HCT116 (cell line): ENCODE measurements at regions not wholly inside any gene's neighbourhood (a gene's known extent, or its start where the extent isn't known, plus 50 kb on each side); places are given as distances from the start of the nearest gene placed in this dataset.

Experiments
- ATAC-seq: fragments of 200-7000 bp; cut with Tn5 transposase; 2 replicates; pipeline ENCODE4 v1.9.1; 2020; ENCODE audit warnings: mild to moderate bottlenecking, moderate library complexity
- BruUV-seq: library from RNA; stranded (reverse); fragments of 400-500 nt; replicated peaks from 2 replicates; lab custom pipeline; 2021; lab: Mats Ljungman, UMichigan
- CTCF ChIA-PET: fragments of 300-600 bp; sonication (Branson Sonifier 250); formaldehyde crosslinking; loops from one replicate; lab custom pipeline; 2021; ENCODE audit warnings: antibody characterized with exemption; lab: Charles Lee
- POLR2A ChIA-PET: fragments of 300-600, 350-600 bp; sonication (Branson Sonifier 250); formaldehyde crosslinking; loops from one replicate; lab custom pipeline; 2021; ENCODE audit warnings: antibody characterized with exemption; lab: Charles Lee
- RAD21 ChIA-PET, 2 experiments: fragments of 300-600 bp; sonication (Branson Sonifier 250); formaldehyde crosslinking; loops; one replicate each; lab custom pipeline; 2023; ENCODE audit warnings: low total read pairs in 2 of 2; ENCODE audit not compliant: uncharacterized antibody in 2 of 2, unreplicated experiment in 2 of 2, low non-redundant PET in 1 of 2; lab: Charles Lee
- DNase-seq: peaks from one replicate; pipeline ENCODE4 v3.0.0-alpha.2; 2010; ENCODE audit warnings: low read depth, low spot score
- H2AFZ ChIP-seq: fragments of 200-600 bp; shearing (Covaris generic), sonication (generic); 2 replicates; pipeline ENCODE4 v1.6.1; 2017; ENCODE audit warnings: low read depth, mixed run types, mixed read lengths, antibody characterized with exemption, low read length; ENCODE audit not compliant: poor library complexity, severe bottlenecking
- H3K27ac ChIP-seq: 2 replicates; pipeline ENCODE4 v1.5.1; 2012; ENCODE audit warnings: low read depth, low read length
- H3K27me3 ChIP-seq: fragments of 200-600 bp; sonication (generic); 2 replicates; pipeline ENCODE4 v1.6.1; 2016; ENCODE audit warnings: mixed run types, low read length, mixed read lengths; ENCODE audit not compliant: insufficient read depth
- H3K36me3 ChIP-seq, 2 experiments: fragments of 200-500 bp in 1 of 2; fragments of 200-600 bp in 1 of 2; sonication (Bioruptor generic) in 1 of 2; sonication (generic) in 1 of 2; 2 replicates each; pipeline versions ENCODE4 v1.5.1 to v1.6.1; 2014 to 2016; ENCODE audit warnings: low read length in 2 of 2, inconsistent platforms in 1 of 2, mixed read lengths in 1 of 2, mixed run types in 1 of 2; ENCODE audit not compliant: insufficient read depth in 2 of 2, control insufficient read depth in 1 of 2
- H3K4me1 ChIP-seq, 2 experiments: fragments of 200-600 bp in 1 of 2; sonication (generic) in 1 of 2; 2 replicates each; pipeline versions ENCODE4 v1.5.1 to v1.6.1; 2012 to 2017; ENCODE audit warnings: low read length in 2 of 2, inconsistent platforms in 1 of 2, mild to moderate bottlenecking in 1 of 2, mixed read lengths in 1 of 2, mixed run types in 1 of 2, moderate library complexity in 1 of 2; ENCODE audit not compliant: insufficient read depth in 2 of 2, control insufficient read depth in 1 of 2
- H3K4me2 ChIP-seq: fragments of 200-600 bp; sonication (generic); 2 replicates; pipeline ENCODE4 v1.6.1; 2017; ENCODE audit warnings: mixed run types, low read length, mixed read lengths
- H3K4me3 ChIP-seq, 2 experiments: fragments of 200-600 bp in 1 of 2; sonication (generic) in 1 of 2; replicated peaks in 1 of 2; 2 replicates each; pipeline ENCODE4 v1.5.1; 2011 to 2016; ENCODE audit warnings: low read length in 2 of 2, control low read depth in 1 of 2, low read depth in 1 of 2, mild to moderate bottlenecking in 1 of 2, mixed read lengths in 1 of 2, mixed run types in 1 of 2
- H3K79me2 ChIP-seq: fragments of 200-600 bp; sonication (generic); 2 replicates; pipeline ENCODE4 v1.6.1; 2017; ENCODE audit warnings: mild to moderate bottlenecking, mixed run types, low read length, moderate library complexity, mixed read lengths; ENCODE audit not compliant: insufficient read depth
- H3K9ac ChIP-seq: fragments of 200-600 bp; sonication (generic); 2 replicates; pipeline ENCODE4 v1.6.1; 2016; ENCODE audit warnings: low read length, mixed read lengths
- H3K9me2 ChIP-seq: fragments of 200-600 bp; sonication (generic), shearing (Covaris generic); 2 replicates; pipeline ENCODE4 v1.6.1; 2017; ENCODE audit warnings: mixed run types, mild to moderate bottlenecking, moderate library complexity; ENCODE audit not compliant: insufficient read depth
- H3K9me3 ChIP-seq, 2 experiments: fragments of 200-500 bp in 1 of 2; fragments of 200-600 bp in 1 of 2; sonication (Bioruptor generic) in 1 of 2; sonication (generic) in 1 of 2; 2 replicates each; pipeline ENCODE4 v1.6.1; 2014 to 2017; ENCODE audit warnings: low read length in 2 of 2, mixed read lengths in 2 of 2, inconsistent platforms in 1 of 2, low read depth in 1 of 2, mild to moderate bottlenecking in 1 of 2, mixed run types in 1 of 2, moderate library complexity in 1 of 2; ENCODE audit not compliant: control insufficient read depth in 1 of 2, insufficient read depth in 1 of 2
- H4K20me1 ChIP-seq: fragments of 200-600 bp; sonication (generic), shearing (Covaris generic); 2 replicates; pipeline ENCODE4 v1.6.1; 2017; ENCODE audit warnings: mixed run types, mild to moderate bottlenecking, moderate library complexity; ENCODE audit not compliant: insufficient read depth
- CBX3 ChIP-seq: IDR thresholded peaks from 2 replicates; pipeline ENCODE4 v1.6.1; 2012; ENCODE audit warnings: low read depth
- CEBPB ChIP-seq: IDR thresholded peaks from 2 replicates; pipeline ENCODE4 v1.6.1; 2012; ENCODE audit warnings: low read depth
- EGR1 ChIP-seq: IDR thresholded peaks from 2 replicates; pipeline ENCODE4 v1.6.1; 2012; ENCODE audit warnings: low read depth
- ELF1 ChIP-seq: IDR thresholded peaks from 2 replicates; pipeline ENCODE4 v1.6.1; 2012; ENCODE audit warnings: low read depth, borderline replicate concordance
- EZH2 ChIP-seq: fragments of 200-600 bp; sonication (generic); IDR thresholded peaks from 2 replicates; pipeline ENCODE4 v1.6.1; 2017; ENCODE audit warnings: antibody characterized with exemption, mixed run types
- EZH2phosphoT487 ChIP-seq: fragments of 200-600 bp; IDR thresholded peaks from 2 replicates; pipeline ENCODE4 v1.6.1; 2018; ENCODE audit warnings: antibody characterized with exemption, borderline replicate concordance
- FOSL1 ChIP-seq: IDR thresholded peaks from 2 replicates; pipeline ENCODE4 v1.6.1; 2012; ENCODE audit warnings: low read depth
- JUND ChIP-seq: IDR thresholded peaks from 2 replicates; pipeline ENCODE4 v1.6.1; 2012
- POLR2A ChIP-seq: IDR thresholded peaks from 2 replicates; pipeline ENCODE4 v1.7.0; 2011; ENCODE audit warnings: borderline replicate concordance; ENCODE audit not compliant: insufficient read depth, insufficient read length; ENCODE audit errors: extremely low read depth
- RAD21 ChIP-seq: IDR thresholded peaks from 2 replicates; pipeline ENCODE4 v1.6.1; 2012; ENCODE audit warnings: low read depth, mild to moderate bottlenecking
- SIN3A ChIP-seq: IDR thresholded peaks from 2 replicates; pipeline ENCODE4 v1.6.1; 2012; ENCODE audit warnings: low read depth
- SRF ChIP-seq: IDR thresholded peaks from 2 replicates; pipeline ENCODE4 v1.6.1; 2012; ENCODE audit warnings: low read depth
- TCF7L2 ChIP-seq: IDR thresholded peaks from 2 replicates; pipeline ENCODE4 v1.7.0; 2011; ENCODE audit warnings: borderline replicate concordance, inconsistent platforms; ENCODE audit not compliant: insufficient read depth, insufficient read length; ENCODE audit errors: extremely low read depth
- ZFX ChIP-seq: fragments of 450-650 bp; IDR thresholded peaks from 2 replicates; pipeline ENCODE4 v1.6.1; 2017
- intact Hi-C: fragments of 100-400 bp; cut with micrococcal nuclease; formaldehyde crosslinking; loops from 2 replicates; pipeline ENCODE4 v1.10.0; 2022
- TF ChIP-seq, protein P1 (sequence below): IDR thresholded peaks from 2 replicates; pipeline ENCODE4 v1.6.1; 2012
- TF ChIP-seq, protein P2 (sequence below), 3 experiments: fragments of 200-600 bp in 1 of 3; sonication (generic) in 1 of 3; IDR thresholded peaks in 2 of 3; conservative IDR thresholded peaks in 1 of 3; 2 replicates each; pipeline ENCODE4 v1.5.1; 2012 to 2017; ENCODE audit warnings: low read depth in 2 of 3, low read length in 2 of 3, antibody characterized with exemption in 1 of 3, borderline replicate concordance in 1 of 3, control low read depth in 1 of 3, mild to moderate bottlenecking in 1 of 3, mixed read lengths in 1 of 3, mixed run types in 1 of 3, moderate library complexity in 1 of 3; ENCODE audit not compliant: insufficient read depth in 1 of 3
- TF ChIP-seq, protein P3 (sequence below): IDR thresholded peaks from 2 replicates; pipeline ENCODE4 v1.6.1; 2011; ENCODE audit warnings: mild to moderate bottlenecking, low read length, moderate library complexity; ENCODE audit not compliant: insufficient replicate concordance; ENCODE audit errors: extremely low read depth
- TF ChIP-seq, protein P4 (sequence below): IDR thresholded peaks from 2 replicates; pipeline ENCODE4 v1.6.1; 2012; ENCODE audit warnings: low read depth
- TF ChIP-seq, protein P5 (sequence below): IDR thresholded peaks from 2 replicates; pipeline ENCODE4 v1.6.1; 2012

DNA sequence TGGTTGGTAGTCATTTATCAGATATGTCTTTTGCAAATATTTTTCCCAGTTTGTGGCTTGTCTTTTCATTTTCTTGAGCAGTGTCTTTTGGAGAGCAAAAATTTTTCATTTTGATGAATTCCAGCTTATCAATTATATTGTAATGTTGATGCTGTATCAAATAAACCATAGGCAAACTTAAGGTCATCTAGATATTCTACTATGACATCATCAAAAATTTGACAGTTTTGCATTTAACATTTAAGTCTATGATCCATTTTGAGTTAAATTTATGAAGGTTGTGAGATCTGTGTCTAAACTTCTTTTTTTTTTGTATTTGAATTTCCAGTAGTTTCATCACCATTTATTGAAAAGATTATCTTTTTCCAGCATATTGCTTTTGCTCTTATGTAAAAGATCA lies 505.5 kb upstream of the COX7C start:
- CTCF ChIA-PET: no interaction called here
- H3K4me3 ChIP-seq: no peak overlapping the region
- POLR2A ChIA-PET: no interaction called here
- no peaks in the 10 kb centered on the region for H3K27me3 ChIP-seq
- no peaks in the 10 kb centered on the region for H3K9me2 ChIP-seq
- no peak for DNase-seq
- H3K27ac ChIP-seq: no peak overlapping the region
- no peaks in the 10 kb centered on the region for H3K9me3 ChIP-seq
- intact Hi-C loops: no loop called here
- H3K4me2 ChIP-seq: no peak overlapping the region
- H3K4me1 ChIP-seq: no peaks in the 10 kb centered on the region
- no peak overlapping the region for H2AFZ ChIP-seq
- no peak for ATAC-seq
- H3K79me2 ChIP-seq: no peaks in the 10 kb centered on the region
- BruUV-seq: no TSS peak
- RAD21 ChIA-PET: no interaction called here
- no peaks in the 10 kb centered on the region for H4K20me1 ChIP-seq
- no peak overlapping the region for H3K9ac ChIP-seq
- TF ChIP-seq CEBPB: no peak
- no peak for TF ChIP-seq ZFX
- TF ChIP-seq, protein P1, sequence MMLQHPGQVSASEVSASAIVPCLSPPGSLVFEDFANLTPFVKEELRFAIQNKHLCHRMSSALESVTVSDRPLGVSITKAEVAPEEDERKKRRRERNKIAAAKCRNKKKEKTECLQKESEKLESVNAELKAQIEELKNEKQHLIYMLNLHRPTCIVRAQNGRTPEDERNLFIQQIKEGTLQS: no peak
- TF ChIP-seq JUND: no peak
- no peak for TF ChIP-seq RAD21
- TF ChIP-seq, protein P2, sequence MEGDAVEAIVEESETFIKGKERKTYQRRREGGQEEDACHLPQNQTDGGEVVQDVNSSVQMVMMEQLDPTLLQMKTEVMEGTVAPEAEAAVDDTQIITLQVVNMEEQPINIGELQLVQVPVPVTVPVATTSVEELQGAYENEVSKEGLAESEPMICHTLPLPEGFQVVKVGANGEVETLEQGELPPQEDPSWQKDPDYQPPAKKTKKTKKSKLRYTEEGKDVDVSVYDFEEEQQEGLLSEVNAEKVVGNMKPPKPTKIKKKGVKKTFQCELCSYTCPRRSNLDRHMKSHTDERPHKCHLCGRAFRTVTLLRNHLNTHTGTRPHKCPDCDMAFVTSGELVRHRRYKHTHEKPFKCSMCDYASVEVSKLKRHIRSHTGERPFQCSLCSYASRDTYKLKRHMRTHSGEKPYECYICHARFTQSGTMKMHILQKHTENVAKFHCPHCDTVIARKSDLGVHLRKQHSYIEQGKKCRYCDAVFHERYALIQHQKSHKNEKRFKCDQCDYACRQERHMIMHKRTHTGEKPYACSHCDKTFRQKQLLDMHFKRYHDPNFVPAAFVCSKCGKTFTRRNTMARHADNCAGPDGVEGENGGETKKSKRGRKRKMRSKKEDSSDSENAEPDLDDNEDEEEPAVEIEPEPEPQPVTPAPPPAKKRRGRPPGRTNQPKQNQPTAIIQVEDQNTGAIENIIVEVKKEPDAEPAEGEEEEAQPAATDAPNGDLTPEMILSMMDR (IDR thresholded peaks at IDR 0.05 in 2 of 3, conservative IDR thresholded peaks at IDR 0.05 in 1 of 3; ENCODE audit: borderline replicate concordance in 1 of 3, insufficient read depth in 1 of 3, low read depth in 2 of 3, low read length in 2 of 3): no peak
- TF ChIP-seq, protein P3, sequence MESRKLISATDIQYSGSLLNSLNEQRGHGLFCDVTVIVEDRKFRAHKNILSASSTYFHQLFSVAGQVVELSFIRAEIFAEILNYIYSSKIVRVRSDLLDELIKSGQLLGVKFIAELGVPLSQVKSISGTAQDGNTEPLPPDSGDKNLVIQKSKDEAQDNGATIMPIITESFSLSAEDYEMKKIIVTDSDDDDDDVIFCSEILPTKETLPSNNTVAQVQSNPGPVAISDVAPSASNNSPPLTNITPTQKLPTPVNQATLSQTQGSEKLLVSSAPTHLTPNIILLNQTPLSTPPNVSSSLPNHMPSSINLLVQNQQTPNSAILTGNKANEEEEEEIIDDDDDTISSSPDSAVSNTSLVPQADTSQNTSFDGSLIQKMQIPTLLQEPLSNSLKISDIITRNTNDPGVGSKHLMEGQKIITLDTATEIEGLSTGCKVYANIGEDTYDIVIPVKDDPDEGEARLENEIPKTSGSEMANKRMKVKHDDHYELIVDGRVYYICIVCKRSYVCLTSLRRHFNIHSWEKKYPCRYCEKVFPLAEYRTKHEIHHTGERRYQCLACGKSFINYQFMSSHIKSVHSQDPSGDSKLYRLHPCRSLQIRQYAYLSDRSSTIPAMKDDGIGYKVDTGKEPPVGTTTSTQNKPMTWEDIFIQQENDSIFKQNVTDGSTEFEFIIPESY: no peak
- TF ChIP-seq SRF: no peak
- no peak for TF ChIP-seq TCF7L2
- no peak for TF ChIP-seq POLR2A
- TF ChIP-seq, protein P4, sequence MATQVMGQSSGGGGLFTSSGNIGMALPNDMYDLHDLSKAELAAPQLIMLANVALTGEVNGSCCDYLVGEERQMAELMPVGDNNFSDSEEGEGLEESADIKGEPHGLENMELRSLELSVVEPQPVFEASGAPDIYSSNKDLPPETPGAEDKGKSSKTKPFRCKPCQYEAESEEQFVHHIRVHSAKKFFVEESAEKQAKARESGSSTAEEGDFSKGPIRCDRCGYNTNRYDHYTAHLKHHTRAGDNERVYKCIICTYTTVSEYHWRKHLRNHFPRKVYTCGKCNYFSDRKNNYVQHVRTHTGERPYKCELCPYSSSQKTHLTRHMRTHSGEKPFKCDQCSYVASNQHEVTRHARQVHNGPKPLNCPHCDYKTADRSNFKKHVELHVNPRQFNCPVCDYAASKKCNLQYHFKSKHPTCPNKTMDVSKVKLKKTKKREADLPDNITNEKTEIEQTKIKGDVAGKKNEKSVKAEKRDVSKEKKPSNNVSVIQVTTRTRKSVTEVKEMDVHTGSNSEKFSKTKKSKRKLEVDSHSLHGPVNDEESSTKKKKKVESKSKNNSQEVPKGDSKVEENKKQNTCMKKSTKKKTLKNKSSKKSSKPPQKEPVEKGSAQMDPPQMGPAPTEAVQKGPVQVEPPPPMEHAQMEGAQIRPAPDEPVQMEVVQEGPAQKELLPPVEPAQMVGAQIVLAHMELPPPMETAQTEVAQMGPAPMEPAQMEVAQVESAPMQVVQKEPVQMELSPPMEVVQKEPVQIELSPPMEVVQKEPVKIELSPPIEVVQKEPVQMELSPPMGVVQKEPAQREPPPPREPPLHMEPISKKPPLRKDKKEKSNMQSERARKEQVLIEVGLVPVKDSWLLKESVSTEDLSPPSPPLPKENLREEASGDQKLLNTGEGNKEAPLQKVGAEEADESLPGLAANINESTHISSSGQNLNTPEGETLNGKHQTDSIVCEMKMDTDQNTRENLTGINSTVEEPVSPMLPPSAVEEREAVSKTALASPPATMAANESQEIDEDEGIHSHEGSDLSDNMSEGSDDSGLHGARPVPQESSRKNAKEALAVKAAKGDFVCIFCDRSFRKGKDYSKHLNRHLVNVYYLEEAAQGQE: no peak
- no peak for TF ChIP-seq SIN3A
- TF ChIP-seq EGR1: no peak
- TF ChIP-seq EZH2phosphoT487: no peak
- TF ChIP-seq EZH2: no peak
- TF ChIP-seq CBX3: no peak
- TF ChIP-seq FOSL1: no peak
- no peak for TF ChIP-seq ELF1
- TF ChIP-seq, protein P5, sequence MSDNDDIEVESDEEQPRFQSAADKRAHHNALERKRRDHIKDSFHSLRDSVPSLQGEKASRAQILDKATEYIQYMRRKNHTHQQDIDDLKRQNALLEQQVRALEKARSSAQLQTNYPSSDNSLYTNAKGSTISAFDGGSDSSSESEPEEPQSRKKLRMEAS: no peak
- H3K36me3 ChIP-seq: no peaks in the 10 kb centered on the region
